ENCODE measurements at regions not wholly inside any gene's neighbourhood (a gene's known extent, or its start where the extent isn't known, plus 50 kb on each side); places are given as distances from the start of the nearest gene placed in this dataset.
"Not testable (repeated sequence)": the region's sequence is repeated elsewhere in the genome, so short reads cannot be mapped to it uniquely, and the experiment has no call there.

GRCh38 chr1:227496045-227496444 lies 67.3 kb upstream of the ZNF678 start:
- not testable (repeated sequence) for H3K4me3 Mint-ChIP-seq; H3K56ac ChIP-seq (ENCODE audit: insufficient read length, low read depth, low read length); H2AK5ac ChIP-seq (ENCODE audit: insufficient read length, low read length); H3K4me1 Mint-ChIP-seq; H4K91ac ChIP-seq (ENCODE audit: insufficient read length, low read depth, low read length); H3K18ac ChIP-seq (ENCODE audit: insufficient read length, low read depth, low read length); H3K79me2 ChIP-seq (ENCODE audit: insufficient read depth, low read length); H3K36me3 Mint-ChIP-seq (ENCODE audit: insufficient read depth in 1 of 3, low read depth in 3 of 3); H3K79me1 ChIP-seq (ENCODE audit: insufficient read depth, low read depth, low read length, poor library complexity, severe bottlenecking); H3K9me3 Mint-ChIP-seq; H3K27ac Mint-ChIP-seq; H3K14ac ChIP-seq (ENCODE audit: insufficient read depth, low read length); H3K9ac ChIP-seq (ENCODE audit: extremely low read depth, insufficient read length, low read length); H2BK12ac ChIP-seq (ENCODE audit: insufficient read length, low read depth, low read length); H4K8ac ChIP-seq (replicated peaks; ENCODE audit: insufficient read length, low read depth, low read length); H3K23ac ChIP-seq (ENCODE audit: insufficient read length, low read depth, low read length); H3T11ph ChIP-seq (ENCODE audit: low read length); H4K20me1 ChIP-seq (ENCODE audit: control insufficient read depth, insufficient read depth, insufficient read length); H3K4ac ChIP-seq (ENCODE audit: low read depth, low read length); H3K9me3 ChIP-seq (ENCODE audit: control insufficient read depth, low read depth, low read length); H3K27me3 ChIP-seq (ENCODE audit: insufficient read depth, low read length); H3K23me2 ChIP-seq (ENCODE audit: insufficient read length, low read depth, low read length, poor library complexity, severe bottlenecking); H3K4me2 ChIP-seq (ENCODE audit: insufficient read depth, insufficient read length, low read length); H2BK15ac ChIP-seq (ENCODE audit: low read depth, low read length); H2BK5ac ChIP-seq (ENCODE audit: insufficient read length, low read length); H2BK20ac ChIP-seq (ENCODE audit: low read depth, low read length, poor library complexity, severe bottlenecking); H3K27ac ChIP-seq (ENCODE audit: insufficient read length, low read depth, low read length); H3K27me3 Mint-ChIP-seq (ENCODE audit: low read depth); DNase-seq; H4K5ac ChIP-seq (ENCODE audit: insufficient read length, low read depth, low read length); H2AFZ ChIP-seq (ENCODE audit: low read length); H3K4me1 ChIP-seq (ENCODE audit: insufficient read depth, low read length); H2BK120ac ChIP-seq (ENCODE audit: low read depth, low read length, poor library complexity, severe bottlenecking)
- WGBS (ENCODE audit: extremely low coverage, insufficient read length, low lambda C conversion rate) = no CpG with 5 or more reads among the region's 5 CpGs

DNA sequence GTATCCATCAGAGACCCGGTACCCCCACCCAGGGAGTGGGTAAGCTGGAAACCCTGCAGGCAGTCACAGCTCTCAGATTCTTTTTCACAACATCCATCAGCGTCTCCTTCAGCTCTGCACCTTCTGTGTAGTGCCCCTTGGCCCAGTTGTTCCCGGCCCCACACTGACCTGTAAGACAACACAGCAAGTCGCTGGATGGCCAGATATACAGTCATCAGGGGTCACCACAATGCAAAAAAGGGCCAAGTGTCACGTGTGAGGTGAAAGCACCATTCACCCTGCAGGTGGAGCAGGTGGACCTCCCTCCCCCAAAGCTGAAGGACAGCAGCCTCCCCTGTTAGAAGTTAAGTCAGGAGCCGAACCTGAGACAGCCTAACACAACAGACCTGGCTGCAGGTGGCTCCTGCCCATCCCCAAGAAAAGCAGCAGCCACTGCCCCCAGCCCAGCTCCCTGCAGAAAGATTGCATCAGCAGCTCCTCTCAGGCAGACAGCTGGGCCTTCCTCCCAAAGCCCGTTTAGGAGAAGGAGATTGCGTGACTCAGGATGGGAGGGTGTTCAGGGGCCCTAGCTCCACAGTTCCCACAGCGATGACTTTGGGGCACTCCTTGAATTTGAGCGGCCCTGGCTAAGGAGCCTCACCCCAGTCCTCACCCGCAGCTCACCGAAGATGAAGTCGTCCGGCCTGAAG lies 69.3 kb upstream of the ZNF678 start:
- H4K5ac ChIP-seq (ENCODE audit: insufficient read length, low read depth, low read length); H3K27ac Mint-ChIP-seq; H3K36me3 Mint-ChIP-seq (ENCODE audit: insufficient read depth in 1 of 3, low read depth in 3 of 3); H4K20me1 ChIP-seq (ENCODE audit: control insufficient read depth, insufficient read depth, insufficient read length); H3K9ac ChIP-seq (ENCODE audit: extremely low read depth, insufficient read length, low read length); H3K9me3 ChIP-seq (ENCODE audit: control insufficient read depth, low read depth, low read length); H3T11ph ChIP-seq (ENCODE audit: low read length); H3K23me2 ChIP-seq (ENCODE audit: insufficient read length, low read depth, low read length, poor library complexity, severe bottlenecking); H3K79me2 ChIP-seq (ENCODE audit: insufficient read depth, low read length); H3K56ac ChIP-seq (ENCODE audit: insufficient read length, low read depth, low read length); H3K4me3 Mint-ChIP-seq; H2BK120ac ChIP-seq (ENCODE audit: low read depth, low read length, poor library complexity, severe bottlenecking); H3K27me3 ChIP-seq (ENCODE audit: insufficient read depth, low read length); H3K14ac ChIP-seq (ENCODE audit: insufficient read depth, low read length); H3K18ac ChIP-seq (ENCODE audit: insufficient read length, low read depth, low read length); H3K23ac ChIP-seq (ENCODE audit: insufficient read length, low read depth, low read length); H3K4ac ChIP-seq (ENCODE audit: low read depth, low read length); DNase-seq; H3K4me1 Mint-ChIP-seq; H2AK5ac ChIP-seq (ENCODE audit: insufficient read length, low read length); H2BK20ac ChIP-seq (ENCODE audit: low read depth, low read length, poor library complexity, severe bottlenecking); H3K9me3 Mint-ChIP-seq; H3K4me2 ChIP-seq (ENCODE audit: insufficient read depth, insufficient read length, low read length); H2BK12ac ChIP-seq (ENCODE audit: insufficient read length, low read depth, low read length); H3K27me3 Mint-ChIP-seq (ENCODE audit: low read depth); H3K27ac ChIP-seq (ENCODE audit: insufficient read length, low read depth, low read length); H3K79me1 ChIP-seq (ENCODE audit: insufficient read depth, low read depth, low read length, poor library complexity, severe bottlenecking); H2BK5ac ChIP-seq (ENCODE audit: insufficient read length, low read length); H4K8ac ChIP-seq (replicated peaks; ENCODE audit: insufficient read length, low read depth, low read length); H2AFZ ChIP-seq (ENCODE audit: low read length); H3K4me1 ChIP-seq (ENCODE audit: insufficient read depth, low read length); H2BK15ac ChIP-seq (ENCODE audit: low read depth, low read length); H4K91ac ChIP-seq (ENCODE audit: insufficient read length, low read depth, low read length): not testable (repeated sequence)
- WGBS (ENCODE audit: extremely low coverage, insufficient read length, low lambda C conversion rate) = no CpG with 5 or more reads among the region's 14 CpGs
